H9 (cell line): ENCODE measurements at regions not wholly inside any gene's neighbourhood (a gene's known extent, or its start where the extent isn't known, plus 50 kb on each side); places are given as distances from the start of the nearest gene placed in this dataset.
A peak's percentile ranks its signal among the peaks of the same experiment; 100 is the strongest.

Experiments used
- DNase-seq: peaks from one replicate; pipeline ENCODE4 v3.0.0-alpha.2; 2017
- H2AFZ ChIP-seq: one replicate; pipeline ENCODE4 v1.6.1; 2013; ENCODE audit warnings: mild to moderate bottlenecking, low read length, control low read depth, moderate library complexity
- H2AK5ac ChIP-seq: 2 replicates; pipeline ENCODE4 v1.6.1; 2013; ENCODE audit warnings: low read length, control low read depth, mixed read lengths; ENCODE audit not compliant: insufficient read length
- H2BK120ac ChIP-seq: one replicate; pipeline ENCODE4 v1.6.1; 2013; ENCODE audit warnings: low read depth, mild to moderate bottlenecking, low read length, control low read depth, inconsistent platforms; ENCODE audit not compliant: poor library complexity, severe bottlenecking
- H2BK12ac ChIP-seq: 2 replicates; pipeline ENCODE4 v1.6.1; 2013; ENCODE audit warnings: low read length, control low read depth, mixed read lengths, low read depth; ENCODE audit not compliant: insufficient read length
- H2BK15ac ChIP-seq: 2 replicates; pipeline ENCODE4 v1.6.1; 2013; ENCODE audit warnings: low read depth, low read length, control low read depth
- H2BK20ac ChIP-seq: one replicate; pipeline ENCODE4 v1.6.1; 2013; ENCODE audit warnings: low read depth, mild to moderate bottlenecking, low read length, control low read depth, inconsistent platforms; ENCODE audit not compliant: poor library complexity, severe bottlenecking
- H2BK5ac ChIP-seq: 2 replicates; pipeline ENCODE4 v1.6.1; 2013; ENCODE audit warnings: low read length, control low read depth, mixed read lengths; ENCODE audit not compliant: insufficient read length
- H3K14ac ChIP-seq: 2 replicates; pipeline ENCODE4 v1.6.1; 2013; ENCODE audit warnings: low read length, control low read depth; ENCODE audit not compliant: insufficient read depth
- H3K18ac ChIP-seq: 2 replicates; pipeline ENCODE4 v1.6.1; 2013; ENCODE audit warnings: low read depth, mild to moderate bottlenecking, mixed read lengths, low read length, control low read depth; ENCODE audit not compliant: insufficient read length
- H3K23ac ChIP-seq: 2 replicates; pipeline ENCODE4 v1.6.1; 2013; ENCODE audit warnings: low read length, control low read depth, mixed read lengths, low read depth; ENCODE audit not compliant: insufficient read length
- H3K23me2 ChIP-seq: 2 replicates; pipeline ENCODE4 v1.6.1; 2013; ENCODE audit warnings: low read depth, mild to moderate bottlenecking, mixed read lengths, low read length, control low read depth; ENCODE audit not compliant: insufficient read length, poor library complexity, severe bottlenecking
- H3K27ac ChIP-seq: 2 replicates; pipeline ENCODE4 v1.5.1; 2013; ENCODE audit warnings: low read length, control low read depth, mixed read lengths, low read depth; ENCODE audit not compliant: insufficient read length
- H3K27me3 ChIP-seq: 2 replicates; pipeline ENCODE4 v1.6.1; 2013; ENCODE audit warnings: low read length, control low read depth, inconsistent platforms; ENCODE audit not compliant: insufficient read depth
- H3K4ac ChIP-seq: 2 replicates; pipeline ENCODE4 v1.6.1; 2013; ENCODE audit warnings: low read depth, mild to moderate bottlenecking, control low read depth, inconsistent platforms, low read length, moderate library complexity
- H3K4me1 ChIP-seq: 2 replicates; pipeline ENCODE4 v1.6.1; 2013; ENCODE audit warnings: low read length, control low read depth, inconsistent platforms; ENCODE audit not compliant: insufficient read depth
- H3K4me2 ChIP-seq: 2 replicates; pipeline ENCODE4 v1.6.1; 2013; ENCODE audit warnings: low read length, control low read depth, mixed read lengths; ENCODE audit not compliant: insufficient read length, insufficient read depth
- H3K56ac ChIP-seq: 2 replicates; pipeline ENCODE4 v1.6.1; 2013; ENCODE audit warnings: low read depth, mild to moderate bottlenecking, mixed read lengths, low read length, control low read depth; ENCODE audit not compliant: insufficient read length
- H3K79me1 ChIP-seq: 2 replicates; pipeline ENCODE4 v1.6.1; 2013; ENCODE audit warnings: low read depth, mild to moderate bottlenecking, moderate library complexity, low read length, control low read depth, inconsistent platforms; ENCODE audit not compliant: insufficient read depth, poor library complexity, severe bottlenecking
- H3K79me2 ChIP-seq: 2 replicates; pipeline ENCODE4 v1.6.1; 2013; ENCODE audit warnings: low read length, control low read depth, inconsistent platforms; ENCODE audit not compliant: insufficient read depth
- H3K9ac ChIP-seq: 2 replicates; pipeline ENCODE4 v1.6.1; 2013; ENCODE audit warnings: low read length, control low read depth, mixed read lengths; ENCODE audit not compliant: insufficient read length; ENCODE audit errors: extremely low read depth
- H3K9me3 ChIP-seq: one replicate; pipeline ENCODE4 v1.6.1; 2013; ENCODE audit warnings: low read depth, low read length, inconsistent platforms; ENCODE audit not compliant: control insufficient read depth
- H3T11ph ChIP-seq: one replicate; pipeline ENCODE4 v1.6.1; 2013; ENCODE audit warnings: mild to moderate bottlenecking, low read length, control low read depth, inconsistent platforms
- H4K20me1 ChIP-seq: one replicate; pipeline ENCODE4 v1.6.1; 2013; ENCODE audit not compliant: control insufficient read depth, insufficient read length, insufficient read depth
- H4K5ac ChIP-seq: 2 replicates; pipeline ENCODE4 v1.6.1; 2013; ENCODE audit warnings: low read depth, mild to moderate bottlenecking, mixed read lengths, low read length, control low read depth; ENCODE audit not compliant: insufficient read length
- H4K8ac ChIP-seq: replicated peaks from 2 replicates; pipeline ENCODE4 v1.6.1; 2013; ENCODE audit warnings: low read length, control low read depth, mixed read lengths, low read depth; ENCODE audit not compliant: insufficient read length
- H4K91ac ChIP-seq: 2 replicates; pipeline ENCODE4 v1.6.1; 2013; ENCODE audit warnings: low read depth, mild to moderate bottlenecking, moderate library complexity, mixed read lengths, low read length, control low read depth; ENCODE audit not compliant: insufficient read length
- H3K27ac Mint-ChIP-seq, 3 experiments: 2 replicates in 2 of 3; 3 replicates in 1 of 3; pipeline ENCODE4 v1.8.0; 2020 to 2021; ENCODE audit warnings: mixed read lengths in 3 of 3, mild to moderate bottlenecking in 1 of 3, moderate library complexity in 1 of 3
- H3K27me3 Mint-ChIP-seq: 2 replicates; pipeline ENCODE4 v1.8.0; 2021; ENCODE audit warnings: low read depth, mild to moderate bottlenecking, moderate library complexity, mixed read lengths
- H3K36me3 Mint-ChIP-seq, 3 experiments: 2 replicates in 2 of 3; 3 replicates in 1 of 3; pipeline ENCODE4 v1.8.0; 2020 to 2021; ENCODE audit warnings: low read depth in 3 of 3, mixed read lengths in 3 of 3; ENCODE audit not compliant: insufficient read depth in 1 of 3
- H3K4me1 Mint-ChIP-seq, 2 experiments: 2 replicates each; pipeline ENCODE4 v1.8.0; 2020; ENCODE audit warnings: mixed read lengths in 2 of 2
- H3K4me3 Mint-ChIP-seq, 2 experiments: 2 replicates in 1 of 2; 3 replicates in 1 of 2; pipeline ENCODE4 v1.8.0; 2020 to 2021; ENCODE audit warnings: mild to moderate bottlenecking in 2 of 2, mixed read lengths in 2 of 2, moderate library complexity in 1 of 2
- H3K9me3 Mint-ChIP-seq, 2 experiments: 2 replicates in 1 of 2; 3 replicates in 1 of 2; pipeline ENCODE4 v1.8.0; 2020; ENCODE audit warnings: mild to moderate bottlenecking in 2 of 2, mixed read lengths in 2 of 2, moderate library complexity in 1 of 2
- CTCF ChIP-seq: fragments of 200-600 bp; sonication (generic); conservative IDR thresholded peaks from 3 replicates; pipeline ENCODE4 v1.8.0; 2021; ENCODE audit warnings: antibody characterized with exemption, mild to moderate bottlenecking
- WGBS: extraction: QIAGEN DNeasy Blood & Tissue Kit; methylation state at CpG from one replicate; pipeline ENCODE4 v1.1.7; 2013; ENCODE audit warnings: missing lambda C conversion rate, low lambda C conversion rate, mixed read lengths; ENCODE audit not compliant: insufficient read length; ENCODE audit errors: extremely low coverage; 5-methylcytosine and 5-hydroxymethylcytosine counted together

GRCh38 chr7:35430547-35431153 lies 176.8 kb upstream of the TBX20 start:
- WGBS, result no CpG with 5 or more reads among the region's 7 CpGs
- DNase-seq, result peak; percentile 68
- no peak overlapping the region for H2AK5ac ChIP-seq
- no peaks in the 10 kb centered on the region; the same call in 1 of the 2 replicates for H3K27me3 ChIP-seq
- Mint-ChIP-seq H3K27me3 (peaks cover 9% of the 10 kb centered on the region; the same call in 1 of the 2 replicates), H3K9me3 (peaks cover 53 to 54% of the 10 kb centered on the region in 2 experiments), H3K4me3 (no peak overlapping the region), H3K27ac (no peak overlapping the region), H3K4me1 (no peaks in the 10 kb centered on the region), H3K36me3 (peaks cover 9 to 44% (median 23%) of the 10 kb centered on the region in 3 experiments; a peak in 5 of 7 replicates)
- H3K4me1 ChIP-seq, result no peaks in the 10 kb centered on the region
- no peak overlapping the region for H3K4ac ChIP-seq
- no peaks in the 10 kb centered on the region for H3K79me2 ChIP-seq
- H3K9me3 ChIP-seq, result no peaks in the 10 kb centered on the region
- no peak overlapping the region for H2BK20ac ChIP-seq
- H3K27ac ChIP-seq, result no peak overlapping the region
- H3K9ac ChIP-seq, result no peak overlapping the region
- H3K23me2 ChIP-seq, result no peaks in the 10 kb centered on the region
- H2BK15ac ChIP-seq, result no peak overlapping the region
- H4K8ac ChIP-seq, result no peak overlapping the region
- no peak overlapping the region for H3K14ac ChIP-seq
- H3K23ac ChIP-seq, result no peak overlapping the region
- no peak overlapping the region for H2BK5ac ChIP-seq
- H4K20me1 ChIP-seq, result no peaks in the 10 kb centered on the region
- no peak overlapping the region for H3T11ph ChIP-seq
- H3K56ac ChIP-seq, result no peak overlapping the region
- TF ChIP-seq CTCF, result peak; percentile 77
- no peak overlapping the region for H4K91ac ChIP-seq
- no peak overlapping the region for H2AFZ ChIP-seq
- no peak overlapping the region for H3K18ac ChIP-seq
- H3K79me1 ChIP-seq, result no peaks in the 10 kb centered on the region
- no peak overlapping the region for H2BK120ac ChIP-seq
- no peak overlapping the region for H3K4me2 ChIP-seq
- no peak overlapping the region for H2BK12ac ChIP-seq
- H4K5ac ChIP-seq, result no peak overlapping the region
